HG03469 (cell line): ENCODE measurements at regions not wholly inside any gene's neighbourhood (a gene's known extent, or its start where the extent isn't known, plus 50 kb on each side); places are given as distances from the start of the nearest gene placed in this dataset.

Source experiments
- ATAC-seq: cut with Tn5 transposase; IDR thresholded peaks from one replicate; pipeline ENCODE4 v1.9.1; 2021; ENCODE audit warnings: mild to moderate bottlenecking, moderate library complexity, moderate number of reproducible peaks; ENCODE audit not compliant: unreplicated experiment

GRCh38 chr1:112040891-112041740 is 51.6 kb upstream of the KCND3 start:
- no peak for ATAC-seq

- no peak for ATAC-seq
Measured at GRCh38 chr1:112043901-112044300, 54.4 kb upstream of the KCND3 start.

- ATAC-seq: no peak
Measured at GRCh38 chr1:112044745-112045144, 55.3 kb upstream of the KCND3 start.

GRCh38 chr1:112046630-112047029 is 57.2 kb upstream of the KCND3 start:
- no peak for ATAC-seq

GRCh38 chr1:112048421-112048820 is 59.0 kb upstream of the KCND3 start:
- no peak for ATAC-seq

GRCh38 chr1:112054510-112054909 is 65.0 kb upstream of the KCND3 start:
- ATAC-seq: no peak

- ATAC-seq: no peak
Measured at GRCh38 chr1:112056354-112056753, 66.9 kb upstream of the KCND3 start.

- ATAC-seq: no peak
Measured at GRCh38 chr1:112057736-112058135, 68.3 kb upstream of the KCND3 start.

- ATAC-seq: no peak
Measured at GRCh38 chr1:112058815-112059450, 69.5 kb upstream of the KCND3 start.

- ATAC-seq: no peak
Measured at GRCh38 chr1:112059679-112060078, 70.2 kb upstream of the KCND3 start.

GRCh38 chr1:112060261-112060660 is 70.8 kb upstream of the KCND3 start:
- no peak for ATAC-seq

- ATAC-seq: no peak
Measured at GRCh38 chr1:112061056-112061455, 71.6 kb upstream of the KCND3 start.

GRCh38 chr1:112061901-112062320 is 72.4 kb upstream of the KCND3 start:
- no peak for ATAC-seq

GRCh38 chr1:112063781-112064728 is 74.6 kb upstream of the KCND3 start:
- ATAC-seq: peak; percentile 79

- ATAC-seq: no peak
Measured at GRCh38 chr1:112067989-112068388, 78.5 kb upstream of the KCND3 start.

- no peak for ATAC-seq
Measured at GRCh38 chr1:112070677-112071076, 81.2 kb upstream of the KCND3 start.

- no peak for ATAC-seq
Measured at GRCh38 chr1:112074711-112075110, 85.2 kb upstream of the KCND3 start.

GRCh38 chr1:112075566-112075965 is 86.1 kb upstream of the KCND3 start:
- no peak for ATAC-seq

- ATAC-seq: no peak
Measured at GRCh38 chr1:112079446-112079845, 90.0 kb upstream of the KCND3 start.

- no peak for ATAC-seq
Measured at GRCh38 chr1:112083487-112083886, 94.0 kb upstream of the KCND3 start.

GRCh38 chr1:112092656-112093371 is 103.3 kb upstream of the KCND3 start:
- no peak for ATAC-seq
